ENCODE measurements at regions not wholly inside any gene's neighbourhood (a gene's known extent, or its start where the extent isn't known, plus 50 kb on each side); places are given as distances from the start of the nearest gene placed in this dataset.
A peak's percentile ranks its signal among the peaks of the same experiment; 100 is the strongest.

- no peaks in the 10 kb centered on the region for H3K9me3 ChIP-seq
- 81 to 83% methylated on average over 8 of the region's 8 CpGs for WGBS, 2 donors
- peaks cover 23 to 24% of the 10 kb centered on the region in 2 donors for H3K4me1 ChIP-seq
- intact Hi-C loops (cut with DNase I): loop anchor here (10.0 kb wide), 1 partner anchor 475 kb away; the partner anchor contains the start of gene ESS2
- no peak overlapping the region for H3K27ac ChIP-seq
- TF ChIP-seq, protein P1, sequence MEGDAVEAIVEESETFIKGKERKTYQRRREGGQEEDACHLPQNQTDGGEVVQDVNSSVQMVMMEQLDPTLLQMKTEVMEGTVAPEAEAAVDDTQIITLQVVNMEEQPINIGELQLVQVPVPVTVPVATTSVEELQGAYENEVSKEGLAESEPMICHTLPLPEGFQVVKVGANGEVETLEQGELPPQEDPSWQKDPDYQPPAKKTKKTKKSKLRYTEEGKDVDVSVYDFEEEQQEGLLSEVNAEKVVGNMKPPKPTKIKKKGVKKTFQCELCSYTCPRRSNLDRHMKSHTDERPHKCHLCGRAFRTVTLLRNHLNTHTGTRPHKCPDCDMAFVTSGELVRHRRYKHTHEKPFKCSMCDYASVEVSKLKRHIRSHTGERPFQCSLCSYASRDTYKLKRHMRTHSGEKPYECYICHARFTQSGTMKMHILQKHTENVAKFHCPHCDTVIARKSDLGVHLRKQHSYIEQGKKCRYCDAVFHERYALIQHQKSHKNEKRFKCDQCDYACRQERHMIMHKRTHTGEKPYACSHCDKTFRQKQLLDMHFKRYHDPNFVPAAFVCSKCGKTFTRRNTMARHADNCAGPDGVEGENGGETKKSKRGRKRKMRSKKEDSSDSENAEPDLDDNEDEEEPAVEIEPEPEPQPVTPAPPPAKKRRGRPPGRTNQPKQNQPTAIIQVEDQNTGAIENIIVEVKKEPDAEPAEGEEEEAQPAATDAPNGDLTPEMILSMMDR (IDR thresholded peaks at IDR 0.05): no peak
- TF ChIP-seq POLR2A (IDR thresholded peaks at IDR 0.05): no peak
- DNase-seq: no peak
- no peaks in the 10 kb centered on the region for H3K36me3 ChIP-seq
- no peaks in the 10 kb centered on the region for H3K27me3 ChIP-seq
- H3K4me3 ChIP-seq (replicated peaks in 1 of 3): no peak overlapping the region
Observed at GRCh38 chr22:19619144-19620009, 94.9 kb upstream of the SEPTIN5 start.

GRCh38 chr22:19620742-19621371 is 93.4 kb upstream of the SEPTIN5 start:
- Histone ChIP-seq H3K4me3 (replicated peaks in 1 of 3) (no peak overlapping the region), H3K9me3 (no peaks in the 10 kb centered on the region), H3K27me3 (no peaks in the 10 kb centered on the region), H3K4me1 (peaks cover 23 to 24% of the 10 kb centered on the region in 2 donors), H3K27ac (peak overlapping the region; percentile 38 to 77 (median 75)), H3K36me3 (no peaks in the 10 kb centered on the region)
- intact Hi-C loops (cut with DNase I): loop anchor here (10.0 kb wide), 1 partner anchor 476 kb away; the partner anchor contains the start of gene ESS2
- no peak for DNase-seq
- 41 to 47% methylated on average over 19 to 21 of the region's 21 CpGs for WGBS, 2 donors
- TF ChIP-seq, protein P1 (IDR thresholded peaks at IDR 0.05): no peak
- TF ChIP-seq POLR2A (IDR thresholded peaks at IDR 0.05): no peak

DNA sequence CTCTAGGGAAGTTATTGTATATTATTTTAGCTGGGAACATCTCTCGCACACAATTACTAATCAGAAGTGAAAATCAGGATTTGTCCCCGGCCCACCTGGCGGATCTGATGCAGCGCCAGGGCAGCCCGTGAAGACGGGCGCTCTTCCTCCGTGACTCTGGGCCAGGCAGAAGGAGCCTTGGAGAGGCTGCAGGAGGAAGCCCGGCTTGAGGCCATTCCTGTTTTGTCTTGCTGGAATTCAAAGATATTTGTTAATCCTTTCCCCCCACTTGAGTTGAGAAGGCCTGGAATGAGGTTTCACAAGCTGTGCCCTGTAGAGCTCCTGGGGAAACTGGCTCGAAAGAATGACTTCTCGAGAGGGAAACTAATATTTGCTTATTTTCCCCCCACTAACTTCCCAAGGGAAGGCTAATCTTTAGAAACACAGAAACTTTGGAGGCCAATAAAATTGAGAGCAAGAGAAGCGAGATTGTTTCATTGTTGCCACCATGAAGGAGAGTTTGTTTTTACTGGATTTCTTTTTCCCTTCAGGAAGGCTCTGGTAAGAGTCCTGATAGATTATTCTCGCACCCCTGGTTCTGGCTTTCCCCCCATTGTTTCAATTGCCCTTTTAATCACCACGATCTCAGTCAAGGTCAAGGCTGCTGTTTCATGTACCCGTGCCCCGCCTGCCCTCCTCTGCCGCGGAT is 92.8 kb upstream of the SEPTIN5 start:
- intact Hi-C loops (cut with DNase I): loop anchor here (10.0 kb wide), 1 partner anchor 477 kb away; the partner anchor contains the start of gene ESS2
- DNase-seq: peak; percentile 63
- no peaks in the 10 kb centered on the region for H3K36me3 ChIP-seq
- 29 to 35% methylated on average over 18 of the region's 18 CpGs for WGBS, 2 donors
- H3K4me3 ChIP-seq (replicated peaks in 1 of 3): no peak overlapping the region
- no peaks in the 10 kb centered on the region for H3K9me3 ChIP-seq
- H3K27me3 ChIP-seq: no peaks in the 10 kb centered on the region
- H3K4me1 ChIP-seq: peaks cover 23 to 24% of the 10 kb centered on the region in 2 donors
- no peak for TF ChIP-seq POLR2A (IDR thresholded peaks at IDR 0.05)
- TF ChIP-seq, protein P1 (IDR thresholded peaks at IDR 0.05): no peak
- peak overlapping the region; percentile 38 to 77 (median 75) for H3K27ac ChIP-seq

GRCh38 chr22:19622061-19622441 is 92.3 kb upstream of the SEPTIN5 start:
- no peaks in the 10 kb centered on the region for H3K27me3 ChIP-seq
- peaks cover 23 to 24% of the 10 kb centered on the region in 2 donors for H3K4me1 ChIP-seq
- no peaks in the 10 kb centered on the region for H3K9me3 ChIP-seq
- no peak overlapping the region for H3K4me3 ChIP-seq (replicated peaks in 1 of 3)
- TF ChIP-seq, protein P1 (IDR thresholded peaks at IDR 0.05): no peak
- no peak for TF ChIP-seq POLR2A (IDR thresholded peaks at IDR 0.05)
- peak overlapping the region; percentile 38 to 77 (median 75) for H3K27ac ChIP-seq
- no peaks in the 10 kb centered on the region for H3K36me3 ChIP-seq
- peak; percentile 77 to 79 for DNase-seq
- intact Hi-C loops (cut with DNase I): loop anchor here (10.0 kb wide), 1 partner anchor 477 kb away; the partner anchor contains the start of gene ESS2
- 47 to 60% methylated on average over 11 of the region's 11 CpGs for WGBS, 2 donors

Data from thyroid gland (tissue), 4 donors.